ENCODE measurements at regions not wholly inside any gene's neighbourhood (a gene's known extent, or its start where the extent isn't known, plus 50 kb on each side); places are given as distances from the start of the nearest gene placed in this dataset.

GRCh38 chr16:9392956-9393355 is 301.5 kb downstream of the HAPSTR1 start:
- H3K4me1 ChIP-seq, result no peaks in the 10 kb centered on the region
- no peaks in the 10 kb centered on the region for H3K36me3 ChIP-seq
- no peak overlapping the region for H3K4me3 ChIP-seq
- intact Hi-C loops (cut with DNase I; ENCODE audit: low total_unique reads), result no loop called here
- no peaks in the 10 kb centered on the region for H3K27me3 ChIP-seq
- no peak for DNase-seq (ENCODE audit: low spot score in 2 of 2)
- no peak overlapping the region for H3K27ac ChIP-seq
- H3K9me3 ChIP-seq, result peaks cover 0 to 2% of the 10 kb centered on the region in 2 donors
- TF ChIP-seq POLR2A (IDR thresholded peaks at IDR 0.05) (no peak), POLR2AphosphoS5 (IDR thresholded peaks at IDR 0.05) (no peak), CTCF (IDR thresholded peaks at IDR 0.05) (no peak)

- no peak for DNase-seq (ENCODE audit: low spot score in 2 of 2)
- no peak overlapping the region for H3K27ac ChIP-seq
- TF ChIP-seq CTCF (IDR thresholded peaks at IDR 0.05), result no peak
- TF ChIP-seq POLR2AphosphoS5 (IDR thresholded peaks at IDR 0.05), result no peak
- TF ChIP-seq POLR2A (IDR thresholded peaks at IDR 0.05), result no peak
- H3K36me3 ChIP-seq, result no peaks in the 10 kb centered on the region
- no peak overlapping the region for H3K4me3 ChIP-seq
- no peaks in the 10 kb centered on the region for H3K4me1 ChIP-seq
- H3K9me3 ChIP-seq, result no peaks in the 10 kb centered on the region
- intact Hi-C loops (cut with DNase I; ENCODE audit: low total_unique reads), result no loop called here
- peaks cover 0 to 4% of the 10 kb centered on the region in 2 donors for H3K27me3 ChIP-seq
Measured at GRCh38 chr16:9393591-9393990, 302.1 kb downstream of the HAPSTR1 start.

- Histone ChIP-seq H3K27me3 (peaks cover 0 to 4% of the 10 kb centered on the region in 2 donors), H3K4me3 (no peak overlapping the region), H3K9me3 (no peaks in the 10 kb centered on the region), H3K27ac (no peak overlapping the region), H3K4me1 (no peaks in the 10 kb centered on the region), H3K36me3 (no peaks in the 10 kb centered on the region)
- DNase-seq (ENCODE audit: low spot score in 2 of 2), result no peak
- intact Hi-C loops (cut with DNase I; ENCODE audit: low total_unique reads), result no loop called here
- TF ChIP-seq POLR2A (IDR thresholded peaks at IDR 0.05) (no peak), POLR2AphosphoS5 (IDR thresholded peaks at IDR 0.05) (no peak), CTCF (IDR thresholded peaks at IDR 0.05) (no peak)
Measured at GRCh38 chr16:9395958-9396359, 304.5 kb downstream of the HAPSTR1 start.

DNA sequence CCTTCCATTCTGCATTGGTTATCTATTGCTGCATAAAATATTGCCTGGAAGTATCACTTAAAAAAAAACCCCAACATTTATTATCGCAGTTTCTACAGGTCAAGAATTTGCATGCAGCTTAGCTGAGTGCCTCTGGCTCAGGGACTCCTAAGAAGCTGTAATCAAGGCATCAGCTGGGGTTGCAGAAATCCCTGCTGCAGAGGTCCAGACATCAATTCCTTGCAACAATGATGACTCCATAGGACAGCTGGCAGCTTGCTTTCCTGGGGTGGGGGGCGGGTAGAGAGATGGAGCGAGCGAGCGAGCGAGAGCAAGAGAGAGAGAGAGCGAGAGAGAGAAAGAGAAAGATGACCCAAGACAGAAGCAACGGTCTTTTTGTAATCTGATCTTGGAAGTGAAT is 308.1 kb downstream of the HAPSTR1 start:
- Histone ChIP-seq H3K36me3 (no peaks in the 10 kb centered on the region), H3K9me3 (no peaks in the 10 kb centered on the region), H3K27me3 (peaks cover 0 to 8% of the 10 kb centered on the region in 2 donors), H3K4me1 (no peaks in the 10 kb centered on the region), H3K4me3 (no peak overlapping the region), H3K27ac (no peak overlapping the region)
- TF ChIP-seq POLR2A (IDR thresholded peaks at IDR 0.05) (no peak), POLR2AphosphoS5 (IDR thresholded peaks at IDR 0.05) (no peak), CTCF (IDR thresholded peaks at IDR 0.05) (no peak)
- intact Hi-C loops (cut with DNase I; ENCODE audit: low total_unique reads), result no loop called here
- DNase-seq (ENCODE audit: low spot score in 2 of 2), result no peak

- H3K4me1 ChIP-seq, result no peaks in the 10 kb centered on the region
- no peaks in the 10 kb centered on the region for H3K9me3 ChIP-seq
- intact Hi-C loops (cut with DNase I; ENCODE audit: low total_unique reads), result no loop called here
- DNase-seq (ENCODE audit: low spot score in 2 of 2), result no peak
- no peak for TF ChIP-seq POLR2A (IDR thresholded peaks at IDR 0.05)
- H3K27ac ChIP-seq, result no peak overlapping the region
- H3K27me3 ChIP-seq, result peaks cover 0 to 8% of the 10 kb centered on the region in 2 donors
- H3K4me3 ChIP-seq, result no peak overlapping the region
- no peaks in the 10 kb centered on the region for H3K36me3 ChIP-seq
Measured at GRCh38 chr16:9401173-9401572, 309.7 kb downstream of the HAPSTR1 start.

DNA sequence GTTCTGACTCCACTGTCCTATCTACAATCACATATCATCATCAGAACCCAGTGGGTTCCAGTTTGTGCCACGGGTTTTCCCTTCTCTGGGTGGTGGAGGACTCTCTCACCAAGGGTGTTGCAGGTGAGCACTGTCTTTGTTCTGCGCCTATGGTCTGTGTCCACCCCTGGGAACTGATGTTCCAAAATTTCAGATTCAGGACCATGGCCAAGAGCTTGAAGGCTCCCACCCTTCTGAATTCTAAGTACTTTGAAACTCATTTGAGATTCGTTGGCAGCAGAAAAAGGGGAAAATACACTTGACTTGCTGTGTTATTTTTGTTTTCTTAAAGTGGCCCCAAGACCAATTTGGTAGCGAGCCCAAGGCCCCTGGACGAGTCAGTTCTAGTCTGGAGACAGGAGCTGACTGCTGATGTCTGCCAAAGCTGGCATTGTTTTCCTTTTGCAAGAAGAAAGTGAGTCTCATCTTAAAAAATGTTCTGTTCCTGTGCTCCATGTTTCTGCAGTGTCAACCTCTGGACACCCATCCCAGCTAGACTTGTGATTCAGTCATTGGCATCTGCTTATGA is 310.9 kb downstream of the HAPSTR1 start:
- no peak for TF ChIP-seq POLR2AphosphoS5 (IDR thresholded peaks at IDR 0.05)
- no peak for TF ChIP-seq CTCF (IDR thresholded peaks at IDR 0.05)
- TF ChIP-seq POLR2A (IDR thresholded peaks at IDR 0.05), result no peak
- DNase-seq (ENCODE audit: low spot score in 2 of 2), result no peak
- Histone ChIP-seq H3K27ac (no peak overlapping the region), H3K36me3 (no peaks in the 10 kb centered on the region), H3K4me1 (no peaks in the 10 kb centered on the region), H3K27me3 (peaks cover 0 to 8% of the 10 kb centered on the region in 2 donors), H3K9me3 (peaks cover 0 to 4% of the 10 kb centered on the region in 2 donors), H3K4me3 (no peak overlapping the region)
- intact Hi-C loops (cut with DNase I; ENCODE audit: low total_unique reads), result no loop called here

All from breast epithelium (tissue), 4 donors.